Stomach (tissue), 4 donors: ENCODE measurements at regions not wholly inside any gene's neighbourhood (a gene's known extent, or its start where the extent isn't known, plus 50 kb on each side); places are given as distances from the start of the nearest gene placed in this dataset.

ENCODE experiments used
- EP300 ChIP-seq: sonication (generic); formaldehyde crosslinking; IDR thresholded peaks from one replicate; pipeline ENCODE4 v1.6.1; 2017; ENCODE audit warnings: antibody characterized with exemption
- POLR2A ChIP-seq, 4 donors: fragments of 450-650 bp; IDR thresholded peaks; one replicate each; pipeline ENCODE4 v1.6.1; 2016; ENCODE audit warnings: antibody characterized with exemption in 4 of 4, control low read depth in 2 of 4, mild to moderate bottlenecking in 1 of 4, moderate library complexity in 1 of 4

GRCh38 chr3:157938154-157938779, 168.0 kb downstream of the SHOX2 start:
- TF ChIP-seq POLR2A (IDR thresholded peaks at IDR 0.05) (no peak), EP300 (no peak)
